GM12875 (cell line): ENCODE measurements at regions not wholly inside any gene's neighbourhood (a gene's known extent, or its start where the extent isn't known, plus 50 kb on each side); places are given as distances from the start of the nearest gene placed in this dataset.

ENCODE experiments used
- H3K4me3 ChIP-seq: one replicate; pipeline ENCODE4 v1.5.1; 2011; ENCODE audit warnings: low read depth, low read length, control low read depth
- CTCF ChIP-seq: IDR thresholded peaks from 2 replicates; pipeline ENCODE4 v1.5.1; 2011; ENCODE audit warnings: low read depth, mild to moderate bottlenecking, control low read depth, inconsistent platforms, low read length, moderate library complexity, borderline replicate concordance; ENCODE audit not compliant: insufficient read depth

- TF ChIP-seq CTCF = no peak
Observed at GRCh38 chr9:118422508-118422907, 718.3 kb downstream of the TLR4 start.

GRCh38 chr9:118423021-118423420, 718.8 kb downstream of the TLR4 start:
- TF ChIP-seq CTCF = no peak
- no peak overlapping the region for H3K4me3 ChIP-seq

More at GRCh38 chr9:118422508-118422907, 718.3 kb downstream of the TLR4 start:
- no peak overlapping the region for H3K4me3 ChIP-seq

- H3K4me3 ChIP-seq = no peak overlapping the region
- no peak for TF ChIP-seq CTCF
Observed at GRCh38 chr9:118423721-118424120, 719.5 kb downstream of the TLR4 start.

GRCh38 chr9:118426772-118427171, 722.6 kb downstream of the TLR4 start:
- no peak for TF ChIP-seq CTCF
- no peak overlapping the region for H3K4me3 ChIP-seq

GRCh38 chr9:118438810-118439209, 734.6 kb downstream of the TLR4 start:
- no peak overlapping the region for H3K4me3 ChIP-seq
- no peak for TF ChIP-seq CTCF

- no peak for TF ChIP-seq CTCF
- no peak overlapping the region for H3K4me3 ChIP-seq
Observed at GRCh38 chr9:118439441-118439840, 735.2 kb downstream of the TLR4 start.

- no peak overlapping the region for H3K4me3 ChIP-seq
- no peak for TF ChIP-seq CTCF
Observed at GRCh38 chr9:118444403-118444802, 740.2 kb downstream of the TLR4 start.
